ENCODE measurements at regions not wholly inside any gene's neighbourhood (a gene's known extent, or its start where the extent isn't known, plus 50 kb on each side); places are given as distances from the start of the nearest gene placed in this dataset.

- no peak overlapping the region for H2BK120ac ChIP-seq (ENCODE audit: low read depth, low read length)
- POLR2A ChIA-PET (ENCODE audit: unreplicated experiment) = no interaction called here
- no peaks in the 10 kb centered on the region for H3K9me1 ChIP-seq (ENCODE audit: insufficient read depth, low read length)
- WGBS, 2 experiments (ENCODE audit: extremely low coverage in 2 of 2, insufficient read length in 1 of 2) = 17% methylated on average over 1 of the region's 1 CpG; no CpG with 5 or more reads in 1 of the 2 experiments
- H3K27me3 ChIP-seq (ENCODE audit: control insufficient read depth, insufficient read depth, low read length) = peaks cover 9% of the 10 kb centered on the region; the same call in 1 of the 2 replicates
- no peak overlapping the region for H4K5ac ChIP-seq (ENCODE audit: low read depth, low read length)
- no peak overlapping the region for H4K8ac ChIP-seq (ENCODE audit: low read depth in 2 of 2, low read length in 2 of 2)
- no peak overlapping the region for H3K23ac ChIP-seq (ENCODE audit: low read depth, low read length)
- H2AFZ ChIP-seq (replicated peaks; ENCODE audit: low read length, poor library complexity) = no peak overlapping the region
- no peak overlapping the region for H3K56ac ChIP-seq (ENCODE audit: extremely low read depth, insufficient read depth, low read length)
- H3K4me2 ChIP-seq (ENCODE audit: low read depth, low read length) = no peak overlapping the region
- no peak overlapping the region for H3K14ac ChIP-seq (replicated peaks; ENCODE audit: low read depth, low read length)
- DNase-seq = no peak
- CTCF ChIA-PET = no interaction called here
- no peak overlapping the region for H3K9ac ChIP-seq (ENCODE audit: low read depth, low read length)
- no peak overlapping the region for H4K91ac ChIP-seq (ENCODE audit: insufficient read depth, low read depth, low read length)
- H2AK9ac ChIP-seq (replicated peaks; ENCODE audit: low read depth, low read length, poor library complexity) = peak overlapping the region; percentile 55
- no peak overlapping the region for H3K4ac ChIP-seq (ENCODE audit: low read depth, low read length)
- no TSS peak for BruUV-seq (replicated peaks)
- intact Hi-C loops (cut with micrococcal nuclease) = no loop called here
- no peaks in the 10 kb centered on the region for H3K4me1 ChIP-seq (ENCODE audit: control insufficient read depth, insufficient read depth, low read length)
- no peak overlapping the region for H2BK15ac ChIP-seq (ENCODE audit: low read depth, low read length)
- no peaks in the 10 kb centered on the region for H3K9me3 ChIP-seq (ENCODE audit: control insufficient read depth, insufficient read depth, low read length)
- H3K4me3 ChIP-seq (ENCODE audit: insufficient read depth, low read depth, low read length) = no peak overlapping the region
- no peak overlapping the region for H2BK20ac ChIP-seq (ENCODE audit: low read depth, low read length)
- H2BK5ac ChIP-seq (ENCODE audit: low read depth, low read length, poor library complexity, severe bottlenecking) = no peak overlapping the region
- no peak for TF ChIP-seq BHLHE40 (IDR thresholded peaks at IDR 0.05; ENCODE audit: low read depth, low read length)
- no peak for TF ChIP-seq MAFK (IDR thresholded peaks at IDR 0.05; ENCODE audit: low read depth, low read length)
- TF ChIP-seq MAZ (IDR thresholded peaks at IDR 0.05; ENCODE audit: borderline replicate concordance, low read depth, low read length) = no peak
- no peak for TF ChIP-seq FOS (IDR thresholded peaks at IDR 0.05; ENCODE audit: low read depth, low read length)
- no peak overlapping the region for H2AK5ac ChIP-seq (ENCODE audit: low read depth, low read length)
- no peaks in the 10 kb centered on the region for H3K79me1 ChIP-seq (ENCODE audit: low read depth in 1 of 2, low read length in 2 of 2)
- no peaks in the 10 kb centered on the region for H3K36me3 ChIP-seq (ENCODE audit: control insufficient read depth, insufficient read depth, low read length)
- H3K18ac ChIP-seq (ENCODE audit: low read depth, low read length) = no peak overlapping the region
- no peaks in the 10 kb centered on the region for H4K20me1 ChIP-seq (ENCODE audit: insufficient read depth, low read length)
- ATAC-seq (ENCODE audit: low read depth) = no peak
- in situ Hi-C loops (cut with MboI; ENCODE audit: low sequenced_read_pairs) = no loop called here
- dilution Hi-C loops (cut with HindIII; ENCODE audit: low sequenced_read_pairs, unreplicated experiment) = no loop called here
- H3K27ac ChIP-seq (ENCODE audit: insufficient read depth, low read length) = no peak overlapping the region
These were observed 74.3 kb downstream of the ANKRD60 start for GRCh38 chr20:58154113-58154512.

Data from IMR-90 (cell line).